GM18519 (cell line): ENCODE measurements at regions not wholly inside any gene's neighbourhood (a gene's known extent, or its start where the extent isn't known, plus 50 kb on each side); places are given as distances from the start of the nearest gene placed in this dataset.
"Not testable (repeated sequence)": the region's sequence is repeated elsewhere in the genome, so short reads cannot be mapped to it uniquely, and the experiment has no call there.

Experiments
- ATAC-seq: cut with Tn5 transposase; IDR thresholded peaks from one replicate; pipeline ENCODE4 v1.9.1; 2021; ENCODE audit warnings: mild to moderate bottlenecking, moderate library complexity; ENCODE audit not compliant: unreplicated experiment, low FRiP score

DNA sequence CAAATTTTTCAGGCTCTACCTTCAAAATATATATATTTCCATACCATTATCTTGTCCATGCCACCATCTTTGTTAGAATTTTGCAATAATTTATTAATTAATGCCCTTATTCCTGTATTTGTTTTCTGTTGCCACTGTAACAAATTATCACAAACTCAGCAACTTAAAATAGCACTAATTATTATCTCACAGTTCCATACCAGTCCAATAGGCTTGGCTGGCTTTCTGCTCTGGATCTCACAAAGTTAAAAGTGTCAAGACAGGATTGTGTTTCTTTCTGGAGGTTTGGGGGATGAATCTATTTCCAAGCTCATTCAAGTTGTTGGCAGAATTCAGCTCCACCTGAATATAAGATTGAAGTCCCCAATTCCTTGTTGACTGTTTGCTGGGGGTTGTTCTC, 58.6 kb upstream of the SLC38A4 start:
- ATAC-seq = no peak

DNA sequence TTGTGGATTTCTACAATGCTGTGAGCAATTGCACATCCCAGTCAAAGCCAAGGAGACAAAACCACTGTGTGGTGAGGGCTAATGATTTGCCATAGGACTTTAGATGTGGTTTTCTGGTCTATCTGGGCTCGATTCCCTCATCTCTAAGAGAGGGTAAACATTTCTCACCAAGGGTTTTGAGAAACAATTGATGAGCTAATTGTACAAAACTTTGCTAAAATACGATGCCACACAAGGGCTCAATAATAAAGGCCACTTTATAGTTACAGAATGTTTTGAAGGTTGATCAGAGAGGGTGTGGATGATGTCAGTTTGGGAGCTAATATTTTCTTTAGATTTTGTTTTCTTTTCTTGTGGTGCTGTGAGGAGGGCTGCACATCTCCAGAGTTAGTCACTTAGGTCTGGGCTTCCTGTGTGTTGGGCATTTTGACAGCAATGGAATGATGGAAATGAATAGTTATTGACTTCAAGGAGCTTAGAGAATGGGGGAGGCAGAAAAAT, 60.8 kb upstream of the SLC38A4 start:
- ATAC-seq = no peak

DNA sequence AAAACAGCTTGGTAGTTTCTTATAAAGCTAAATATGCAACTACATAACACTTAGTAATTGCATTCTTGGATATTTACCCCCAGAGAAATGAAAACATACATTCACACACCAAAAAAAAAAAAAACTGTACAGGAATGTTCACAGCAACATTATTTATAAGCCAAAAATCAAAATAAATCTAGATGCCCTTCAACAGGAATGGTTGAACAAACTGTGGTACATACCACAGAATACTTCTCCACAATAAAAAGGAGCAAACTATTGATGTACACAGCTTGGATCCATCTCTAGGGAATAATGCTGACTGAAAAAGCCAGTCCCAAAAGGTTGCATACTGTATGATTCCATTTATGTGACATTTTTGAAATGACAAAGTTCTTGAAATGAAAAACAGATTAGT, 62.1 kb upstream of the SLC38A4 start:
- no peak for ATAC-seq

DNA sequence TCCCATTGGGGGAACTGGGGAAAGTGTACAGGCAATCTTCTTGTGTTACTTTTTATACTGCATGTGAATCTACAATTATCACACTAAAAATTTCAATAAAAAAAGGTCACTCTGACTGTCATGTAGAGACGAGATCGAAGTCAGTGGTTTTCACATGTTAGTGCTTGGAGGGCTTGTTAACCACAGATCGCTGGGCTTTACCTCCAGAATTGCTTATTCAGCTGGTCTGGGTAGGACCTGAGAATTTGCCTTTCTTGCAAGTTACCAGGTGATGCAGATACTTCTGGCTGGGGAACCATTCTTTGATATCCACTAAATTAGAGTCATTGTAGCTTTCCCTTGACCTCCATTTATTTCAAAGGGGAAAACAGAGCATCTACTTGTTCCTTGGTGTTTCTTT, 62.8 kb upstream of the SLC38A4 start:
- no peak for ATAC-seq

DNA sequence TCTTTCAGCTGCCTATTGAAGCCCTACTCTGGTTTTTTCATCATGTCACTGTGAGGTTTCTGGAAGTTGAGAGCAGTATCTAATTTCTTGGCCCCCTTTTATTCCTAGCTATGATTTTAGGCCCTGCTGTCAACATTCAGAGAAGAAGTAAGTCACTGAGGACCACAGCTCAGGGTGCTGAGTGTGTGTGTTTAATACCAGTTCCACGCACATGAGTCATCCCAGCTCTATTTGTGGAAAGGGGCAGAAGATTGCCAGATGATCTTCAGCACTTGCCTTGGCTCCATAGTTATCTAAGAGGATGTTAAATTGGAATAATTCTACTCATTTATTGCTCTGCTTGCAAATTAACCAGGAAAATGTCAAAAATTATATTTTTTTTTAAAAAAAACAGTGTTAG, 65.5 kb upstream of the SLC38A4 start:
- ATAC-seq = no peak

DNA sequence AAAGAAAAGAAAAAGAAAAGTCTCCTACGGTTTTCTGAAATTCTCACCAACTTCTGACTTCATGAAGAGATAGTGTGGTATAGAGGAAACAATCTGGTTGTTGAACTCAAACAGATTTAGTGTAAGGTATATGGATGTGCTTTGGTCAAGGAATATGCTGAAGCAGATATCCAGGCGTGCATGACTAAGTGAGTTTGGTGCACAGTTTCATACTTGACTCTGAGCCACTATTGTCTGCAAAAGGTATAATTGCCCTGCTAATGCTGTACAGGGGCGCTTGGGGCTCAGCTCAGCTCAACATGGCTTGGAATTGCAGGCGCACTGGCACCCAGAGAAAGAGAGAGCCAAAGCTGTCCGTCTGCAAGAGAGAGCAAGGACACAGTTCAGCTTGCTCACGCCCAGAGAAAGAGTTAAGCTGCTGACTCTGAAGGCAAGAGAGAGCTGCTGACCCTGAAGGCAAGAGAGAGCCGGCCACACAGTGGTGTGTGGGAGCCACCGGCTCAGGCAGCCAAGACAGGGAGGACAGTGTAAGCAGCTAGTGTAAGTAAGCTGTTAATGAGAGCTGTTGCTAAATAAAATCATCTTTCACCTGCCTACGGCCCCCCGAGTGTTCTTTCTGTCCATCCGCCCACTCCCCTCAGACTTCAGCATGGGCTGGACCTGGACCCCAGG, 66.4 kb upstream of the SLC38A4 start:
- ATAC-seq = no peak

DNA sequence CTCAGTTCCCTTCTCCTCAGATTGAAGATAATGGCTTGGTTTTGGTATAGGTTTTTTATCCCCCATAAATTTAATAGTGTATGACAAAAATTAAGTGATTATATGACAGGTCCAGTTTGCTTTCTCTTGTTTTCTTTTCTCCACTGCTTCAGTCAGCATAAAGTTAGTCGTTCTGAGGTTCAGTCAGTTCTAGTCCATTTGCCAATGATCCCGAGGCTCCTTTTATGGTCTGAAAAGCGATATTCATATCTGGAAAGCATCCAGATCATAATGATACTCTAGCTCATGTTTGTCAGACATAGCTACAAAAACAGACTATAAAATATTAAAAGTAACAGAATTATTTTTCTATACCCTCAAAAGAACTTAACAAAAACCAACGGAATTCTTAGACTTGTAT, 67.1 kb upstream of the SLC38A4 start:
- no peak for ATAC-seq

DNA sequence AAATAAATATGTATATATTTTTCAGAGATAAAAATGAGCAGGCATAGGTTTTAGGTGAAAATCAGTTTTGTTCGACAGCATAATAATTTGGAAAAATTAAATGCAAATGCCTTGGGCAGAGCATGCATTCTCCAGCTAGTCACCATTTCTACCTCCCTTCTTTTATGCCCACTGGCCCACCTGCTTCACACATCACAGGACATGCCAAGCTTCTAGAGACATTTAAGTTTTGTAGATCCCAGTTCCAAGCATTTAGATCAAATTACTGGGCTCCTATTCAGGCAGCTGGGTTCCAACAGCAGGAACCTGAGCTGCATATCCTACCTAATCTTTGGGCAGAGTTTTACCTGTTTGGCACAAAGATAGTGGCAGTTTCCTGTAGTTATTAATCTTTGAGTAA, 67.6 kb upstream of the SLC38A4 start:
- no peak for ATAC-seq

DNA sequence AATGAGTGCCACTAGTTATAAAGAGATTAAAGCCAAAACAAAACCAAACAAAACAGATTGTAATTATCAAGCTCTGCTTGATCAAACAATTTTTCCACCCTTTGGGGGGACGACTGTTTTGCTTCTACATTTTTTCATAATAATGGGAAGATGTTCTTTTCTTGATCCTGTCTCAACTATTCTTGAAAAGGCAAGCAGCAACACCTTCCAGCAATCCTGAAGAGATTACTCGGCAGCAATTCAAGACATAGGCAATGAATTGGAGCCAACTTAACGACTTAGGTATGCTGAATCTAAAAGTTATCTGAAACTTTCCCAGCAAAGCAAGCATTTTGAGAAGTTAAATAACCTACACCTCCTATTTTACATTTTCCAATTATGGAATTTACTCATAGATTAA, 69.9 kb upstream of the SLC38A4 start:
- ATAC-seq = no peak

DNA sequence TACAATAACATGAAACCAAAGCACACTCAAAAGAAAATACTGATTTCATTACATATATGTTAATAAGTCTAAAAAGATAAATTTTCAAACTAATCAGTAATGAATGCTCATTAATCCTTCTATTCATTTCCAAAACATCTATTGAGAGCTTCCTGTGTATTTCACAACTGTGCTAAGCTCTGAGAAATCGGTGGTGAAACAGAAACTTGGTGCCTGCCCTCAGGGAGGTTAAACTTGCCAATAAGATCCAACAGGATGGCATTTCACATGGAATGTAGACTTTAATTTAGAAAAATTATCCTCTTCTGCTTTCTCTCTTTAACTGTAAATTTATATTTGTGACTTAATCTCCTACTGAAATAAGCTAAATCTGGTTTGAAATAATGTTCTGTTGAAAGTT, 70.9 kb upstream of the SLC38A4 start:
- no peak for ATAC-seq

DNA sequence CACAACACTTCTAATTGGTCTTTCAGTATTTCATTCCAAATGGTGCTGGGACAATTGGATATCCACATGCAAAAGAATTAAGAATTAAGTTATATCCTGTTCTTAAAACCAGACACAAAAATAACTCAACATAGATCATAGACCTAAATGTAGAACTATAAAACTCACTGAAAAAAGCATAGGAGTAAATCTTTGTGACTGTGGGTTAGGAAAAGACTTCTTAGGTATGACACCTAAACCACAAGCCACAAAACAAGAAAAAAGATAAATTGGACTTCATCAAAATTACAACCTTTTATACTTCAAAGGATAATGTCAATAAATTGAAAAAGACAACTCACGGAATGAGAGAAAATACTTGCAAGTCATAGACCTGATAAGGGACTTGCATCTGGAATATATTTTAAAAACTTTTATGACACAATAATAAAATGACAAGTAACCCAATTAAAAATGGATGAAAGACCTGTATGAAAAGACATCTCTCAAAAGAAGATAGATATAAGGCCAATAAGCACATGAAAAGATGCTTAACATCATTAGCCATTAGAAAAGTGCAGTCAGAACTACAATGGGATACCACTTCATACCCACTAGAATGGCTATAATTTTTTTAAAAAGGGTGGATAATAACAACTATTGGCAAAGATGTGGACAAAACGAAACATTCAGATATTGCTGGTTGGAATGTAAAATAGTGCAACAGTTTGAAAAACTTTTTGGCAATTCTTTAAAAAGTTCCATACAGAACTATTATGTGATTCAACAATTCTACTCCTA, 72.5 kb upstream of the SLC38A4 start:
- no peak for ATAC-seq

DNA sequence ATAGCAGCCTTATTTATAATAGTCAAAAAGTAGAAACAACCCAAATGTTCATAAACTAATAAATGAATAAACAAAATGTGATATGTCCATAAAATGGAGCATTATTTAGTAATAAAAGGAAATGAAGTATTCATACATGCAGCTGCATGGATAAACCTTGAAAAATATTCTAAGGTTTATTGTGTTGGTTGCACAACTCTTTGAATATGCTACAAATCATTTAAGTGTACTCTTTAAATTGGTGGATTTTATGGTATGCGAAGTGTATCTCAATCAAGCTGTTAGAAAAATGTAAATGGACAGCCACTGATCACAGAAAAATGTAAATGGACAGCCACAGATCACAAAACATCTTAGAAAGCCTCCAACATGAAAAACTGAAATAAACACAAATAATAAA, 73.2 kb upstream of the SLC38A4 start:
- ATAC-seq = no peak

DNA sequence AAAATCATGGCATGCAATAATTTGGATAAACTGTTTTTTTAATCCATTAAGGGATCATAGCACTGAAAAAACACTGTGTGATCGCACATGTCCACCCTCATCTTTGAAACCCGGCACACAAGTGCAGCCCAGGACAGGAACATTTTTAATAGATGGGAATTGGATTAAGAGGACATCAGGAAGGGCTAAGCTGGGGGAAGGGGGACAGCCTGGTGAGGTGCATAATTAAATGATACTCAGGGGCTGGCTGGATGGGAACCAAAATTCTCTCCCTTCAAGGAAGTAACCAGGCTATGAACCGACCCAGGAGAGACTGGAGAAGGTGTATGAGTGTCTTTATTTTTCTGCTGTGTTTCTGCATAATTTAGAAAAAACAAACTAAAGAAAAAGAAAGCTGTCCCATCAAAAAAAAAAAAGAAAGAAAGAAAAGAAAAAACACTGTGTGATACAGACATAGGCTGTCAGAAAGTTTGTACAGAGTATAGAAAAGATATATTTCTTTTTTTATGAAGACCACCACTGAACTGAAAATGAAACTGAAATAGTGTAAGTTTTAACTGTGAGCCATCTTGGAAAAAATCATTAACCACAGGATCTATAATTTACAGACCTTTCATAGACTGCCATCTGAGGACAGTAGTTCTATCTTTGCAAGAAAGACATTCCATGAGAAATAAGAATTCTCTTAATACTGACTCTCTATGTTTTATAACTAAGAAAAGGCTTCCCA, 75.1 kb upstream of the SLC38A4 start:
- ATAC-seq = no peak

DNA sequence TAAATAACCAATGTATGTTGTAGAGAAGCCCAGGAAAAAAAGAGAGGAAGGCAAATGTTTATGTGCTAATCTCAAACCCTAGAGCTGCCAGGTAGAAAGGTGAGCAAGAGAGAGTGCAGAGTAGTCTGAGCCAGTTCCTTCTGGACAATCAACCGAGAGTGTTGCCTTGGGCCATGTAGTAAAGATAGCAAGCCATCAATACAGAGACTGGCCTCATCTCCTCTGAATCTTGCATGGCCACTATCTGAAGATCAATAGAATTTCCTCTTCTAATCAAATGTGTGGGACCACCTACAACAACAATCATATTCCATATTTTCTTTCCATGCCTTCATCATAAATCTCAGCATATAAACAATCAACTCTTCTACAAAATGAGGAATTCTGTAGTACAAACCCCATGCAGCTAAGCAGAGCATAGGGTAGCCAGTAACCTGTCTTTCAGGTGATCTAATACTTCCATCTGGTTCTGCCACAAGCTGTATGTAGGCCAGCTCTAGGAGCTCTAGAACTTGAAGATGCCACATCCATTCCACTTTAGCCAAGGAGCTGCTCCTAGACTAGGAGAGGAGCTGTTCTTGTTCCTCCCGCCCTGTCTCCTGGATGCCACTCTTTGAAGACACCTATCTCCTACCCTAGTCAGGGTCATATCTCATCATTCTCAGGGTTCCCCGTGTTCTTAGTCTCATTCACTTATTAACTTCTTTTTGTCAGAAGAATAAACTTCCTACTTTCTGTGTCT, 75.8 kb upstream of the SLC38A4 start:
- no peak for ATAC-seq

DNA sequence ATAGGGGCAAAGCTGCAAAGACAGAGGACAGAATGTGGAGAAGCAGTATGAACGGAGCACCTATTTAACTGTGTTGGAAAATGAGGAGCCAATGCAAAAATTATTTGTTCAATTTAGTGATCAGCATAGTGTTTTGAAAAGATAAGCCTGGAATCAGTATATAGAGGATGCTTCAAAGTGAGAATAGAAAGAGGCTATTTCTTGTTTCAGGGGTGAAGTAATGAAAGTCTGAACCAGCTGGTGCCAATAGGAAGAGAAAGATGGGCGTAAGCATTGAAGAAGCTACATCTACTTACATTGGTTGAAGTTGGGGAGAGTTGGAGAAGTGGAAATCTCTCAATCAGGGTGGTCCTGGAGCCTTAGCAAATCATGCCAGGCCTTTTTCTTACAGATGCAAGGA, 77.3 kb upstream of the SLC38A4 start:
- ATAC-seq = no peak

DNA sequence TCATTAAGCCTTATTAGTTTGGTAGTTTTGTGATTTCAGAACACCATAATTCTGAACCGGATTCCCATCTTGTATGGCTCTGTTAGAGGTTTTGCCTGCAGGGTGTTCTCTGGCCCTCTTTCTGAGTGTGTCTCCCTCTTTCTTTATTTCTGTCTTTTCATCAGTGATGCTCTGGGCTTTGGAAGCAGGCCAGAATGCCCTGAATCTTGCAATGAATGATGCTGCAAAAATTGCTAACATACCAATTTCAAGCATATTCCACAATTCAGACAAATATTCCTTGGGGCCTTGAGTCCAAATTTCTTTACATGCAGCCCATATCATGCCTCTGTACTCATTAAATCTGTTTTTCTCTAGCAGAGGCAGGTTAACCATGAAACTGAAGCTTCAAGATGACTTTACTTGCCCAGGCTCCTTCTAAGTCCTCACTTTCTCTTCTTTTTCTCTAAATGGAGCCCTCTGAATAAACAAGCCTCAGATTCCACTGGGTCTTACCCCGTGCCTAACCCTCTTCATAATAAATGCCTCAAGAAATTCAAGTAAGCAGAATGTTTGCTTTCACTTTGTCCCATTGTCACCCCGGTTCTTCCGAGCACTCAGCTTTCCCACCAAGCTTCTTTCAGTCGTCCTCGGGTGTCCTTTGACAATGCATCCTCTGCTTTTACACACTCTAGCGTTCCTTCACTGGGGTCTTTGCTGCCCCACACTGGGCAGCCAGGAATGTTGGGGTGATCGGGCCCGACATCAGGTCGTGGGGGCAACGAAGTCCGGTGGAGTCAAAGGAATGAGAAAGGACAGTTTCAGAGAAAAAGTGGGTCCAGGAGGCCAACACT, 78.8 kb upstream of the SLC38A4 start:
- no peak for ATAC-seq

DNA sequence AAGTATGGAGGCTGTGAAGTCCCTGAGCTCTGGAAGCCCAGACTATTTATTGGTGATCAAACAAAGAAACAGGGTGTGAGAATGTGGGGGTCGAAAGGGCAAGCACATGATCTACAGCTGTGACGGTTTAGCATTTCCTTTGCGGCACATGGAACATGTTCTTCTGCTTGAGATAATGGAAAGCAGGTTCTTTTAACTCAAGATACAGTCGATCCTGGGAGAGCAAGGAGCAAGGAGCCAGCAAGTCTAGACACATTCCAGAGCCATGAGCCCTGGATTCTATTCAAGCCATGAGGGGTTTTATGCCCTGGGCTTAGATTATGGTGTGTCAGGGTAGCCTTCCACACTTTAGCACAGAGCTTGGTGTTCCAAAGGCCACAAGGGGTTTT, 79.4 kb upstream of the SLC38A4 start:
- not testable (repeated sequence) for ATAC-seq

DNA sequence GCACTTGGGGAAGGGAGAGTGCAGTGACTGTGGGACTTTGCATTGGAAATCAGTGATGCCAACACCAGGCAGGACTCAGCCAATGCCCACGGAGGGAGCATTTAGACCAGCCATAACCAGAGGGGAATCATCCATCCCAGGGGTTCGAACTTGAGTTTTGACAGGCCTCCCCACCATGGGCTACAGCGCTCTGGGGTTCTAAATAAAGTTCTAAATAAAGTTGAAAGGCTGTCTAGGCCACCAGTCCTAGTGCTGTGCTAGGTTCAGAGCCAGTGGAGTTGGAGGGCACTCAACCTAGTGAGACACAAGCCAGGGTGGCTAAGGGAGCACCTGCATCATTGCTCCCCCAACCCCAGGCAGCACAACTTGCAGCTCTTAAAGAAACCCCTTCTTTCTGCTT, 82.0 kb upstream of the SLC38A4 start:
- no peak for ATAC-seq

DNA sequence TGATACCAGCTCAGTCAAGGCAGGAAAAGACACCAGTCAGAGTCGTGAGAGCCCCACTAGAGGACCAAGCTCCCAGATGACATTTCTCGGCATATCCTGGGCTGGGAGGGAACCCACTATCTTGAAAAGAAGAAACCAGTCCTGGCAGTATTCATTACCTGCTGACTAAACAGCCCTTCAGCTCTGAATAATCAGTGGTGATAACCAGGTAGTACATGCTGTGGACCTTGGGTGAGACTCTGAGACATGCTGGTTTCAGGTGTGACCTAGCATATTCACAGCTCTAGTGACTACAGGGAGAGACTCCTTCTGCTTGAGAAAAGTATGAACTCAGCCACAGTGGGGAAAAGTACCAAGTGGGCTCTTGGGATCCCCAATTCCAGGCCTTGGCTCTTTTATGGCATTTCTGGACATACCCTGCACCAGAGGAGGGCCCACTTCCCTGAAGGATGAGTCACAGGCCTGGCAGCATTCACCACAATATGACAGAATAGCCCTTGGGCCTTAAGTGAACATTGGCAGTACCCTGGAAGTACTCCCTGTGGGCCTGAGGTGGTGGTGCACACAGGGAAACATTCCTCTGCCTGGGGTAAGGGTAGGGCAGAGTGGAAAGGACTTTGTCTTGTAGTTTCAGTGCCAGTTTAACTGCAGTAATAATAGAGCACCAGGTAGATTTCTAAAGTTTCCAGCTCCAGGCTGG, 82.6 kb upstream of the SLC38A4 start:
- no peak for ATAC-seq
